ENCODE measurements at regions not wholly inside any gene's neighbourhood (a gene's known extent, or its start where the extent isn't known, plus 50 kb on each side); places are given as distances from the start of the nearest gene placed in this dataset.
"Not testable (repeated sequence)": the region's sequence is repeated elsewhere in the genome, so short reads cannot be mapped to it uniquely, and the experiment has no call there.

GRCh38 chr4:83962492-83962891 is 426.6 kb downstream of the GPAT3 start:
- H3K9me3 ChIP-seq (ENCODE audit: low read depth, low read length), result no peaks in the 10 kb centered on the region
- no peak for TF ChIP-seq POLR2AphosphoS5 (IDR thresholded peaks at IDR 0.05; ENCODE audit: borderline replicate concordance, low read depth, low read length)
- TF ChIP-seq EZH2 (IDR thresholded peaks at IDR 0.05), result no peak
- TF ChIP-seq FOXP2 (optimal IDR thresholded peaks at IDR 0.05; ENCODE audit: control extremely low read depth, extremely low read length, insufficient read depth), result no peak

GRCh38 chr4:83961575-83961974 is 425.7 kb downstream of the GPAT3 start:
- Histone ChIP-seq H3K9ac (ENCODE audit: insufficient read length) (no peak overlapping the region), H3K9me3 (ENCODE audit: low read depth, low read length) (no peaks in the 10 kb centered on the region), H3K36me3 (ENCODE audit: insufficient read depth, low read length) (no peaks in the 10 kb centered on the region), H3K4me3 (no peak overlapping the region), H3K27ac (no peak overlapping the region)
- DNase-seq (ENCODE audit: low read depth, low spot score), result no peak
- TF ChIP-seq POLR2AphosphoS5 (IDR thresholded peaks at IDR 0.05; ENCODE audit: borderline replicate concordance, low read depth, low read length) (no peak), EZH2 (IDR thresholded peaks at IDR 0.05) (no peak), FOXP2 (optimal IDR thresholded peaks at IDR 0.05; ENCODE audit: control extremely low read depth, extremely low read length, insufficient read depth) (no peak)

More at GRCh38 chr4:83962492-83962891, 426.6 kb downstream of the GPAT3 start:
- Histone ChIP-seq H3K27ac (no peak overlapping the region), H3K9ac (ENCODE audit: insufficient read length) (no peak overlapping the region), H3K4me3 (no peak overlapping the region), H3K36me3 (ENCODE audit: insufficient read depth, low read length) (no peaks in the 10 kb centered on the region)
- DNase-seq (ENCODE audit: low read depth, low spot score), result no peak

- Histone ChIP-seq H3K9ac (ENCODE audit: insufficient read length) (no peak overlapping the region), H3K4me3 (no peak overlapping the region), H3K36me3 (ENCODE audit: insufficient read depth, low read length) (no peaks in the 10 kb centered on the region), H3K9me3 (ENCODE audit: low read depth, low read length) (no peaks in the 10 kb centered on the region), H3K27ac (no peak overlapping the region)
- DNase-seq (ENCODE audit: low read depth, low spot score), result no peak
- TF ChIP-seq POLR2AphosphoS5 (IDR thresholded peaks at IDR 0.05; ENCODE audit: borderline replicate concordance, low read depth, low read length) (no peak), EZH2 (IDR thresholded peaks at IDR 0.05) (no peak)
Measured at GRCh38 chr4:83959160-83959559, 423.3 kb downstream of the GPAT3 start.

GRCh38 chr4:83947830-83948193 is 411.9 kb downstream of the GPAT3 start:
- Histone ChIP-seq H3K9me3 (ENCODE audit: low read depth, low read length) (no peaks in the 10 kb centered on the region), H3K4me3 (no peak overlapping the region), H3K36me3 (ENCODE audit: insufficient read depth, low read length) (no peaks in the 10 kb centered on the region), H3K9ac (ENCODE audit: insufficient read length) (no peak overlapping the region), H3K27ac (no peak overlapping the region)
- no peak for DNase-seq (ENCODE audit: low read depth, low spot score)
- TF ChIP-seq EZH2 (IDR thresholded peaks at IDR 0.05), result no peak
- no peak for TF ChIP-seq POLR2AphosphoS5 (IDR thresholded peaks at IDR 0.05; ENCODE audit: borderline replicate concordance, low read depth, low read length)
- no peak for TF ChIP-seq FOXP2 (optimal IDR thresholded peaks at IDR 0.05; ENCODE audit: control extremely low read depth, extremely low read length, insufficient read depth)

- no peak overlapping the region for H3K9ac ChIP-seq (ENCODE audit: insufficient read length)
- TF ChIP-seq EZH2 (IDR thresholded peaks at IDR 0.05), result no peak
- no peak for TF ChIP-seq FOXP2 (optimal IDR thresholded peaks at IDR 0.05; ENCODE audit: control extremely low read depth, extremely low read length, insufficient read depth)
- TF ChIP-seq POLR2AphosphoS5 (IDR thresholded peaks at IDR 0.05; ENCODE audit: borderline replicate concordance, low read depth, low read length), result no peak
- no peaks in the 10 kb centered on the region for H3K9me3 ChIP-seq (ENCODE audit: low read depth, low read length)
- H3K4me3 ChIP-seq, result no peak overlapping the region
- no peak for DNase-seq (ENCODE audit: low read depth, low spot score)
- H3K27ac ChIP-seq, result no peak overlapping the region
- H3K36me3 ChIP-seq (ENCODE audit: insufficient read depth, low read length), result no peaks in the 10 kb centered on the region
Measured at GRCh38 chr4:83947125-83947829, 411.4 kb downstream of the GPAT3 start.

- H3K36me3 ChIP-seq (ENCODE audit: insufficient read depth, low read length); H3K27ac ChIP-seq; H3K4me3 ChIP-seq; H3K9me3 ChIP-seq (ENCODE audit: low read depth, low read length); DNase-seq (ENCODE audit: low read depth, low spot score); H3K9ac ChIP-seq (ENCODE audit: insufficient read length): not testable (repeated sequence)
Measured at GRCh38 chr4:83943691-83944090, 407.8 kb downstream of the GPAT3 start.

- Histone ChIP-seq H3K9me3 (ENCODE audit: low read depth, low read length) (no peaks in the 10 kb centered on the region), H3K27ac (no peak overlapping the region), H3K36me3 (ENCODE audit: insufficient read depth, low read length) (no peaks in the 10 kb centered on the region), H3K4me3 (no peak overlapping the region), H3K9ac (ENCODE audit: insufficient read length) (no peak overlapping the region)
- no peak for DNase-seq (ENCODE audit: low read depth, low spot score)
- TF ChIP-seq POLR2AphosphoS5 (IDR thresholded peaks at IDR 0.05; ENCODE audit: borderline replicate concordance, low read depth, low read length) (no peak), FOXP2 (optimal IDR thresholded peaks at IDR 0.05; ENCODE audit: control extremely low read depth, extremely low read length, insufficient read depth) (no peak), EZH2 (IDR thresholded peaks at IDR 0.05) (no peak)
Measured at GRCh38 chr4:83932750-83933391, 397.0 kb downstream of the GPAT3 start.

GRCh38 chr4:83931659-83932438 is 395.9 kb downstream of the GPAT3 start:
- no peaks in the 10 kb centered on the region for H3K9me3 ChIP-seq (ENCODE audit: low read depth, low read length)
- no peak for DNase-seq (ENCODE audit: low read depth, low spot score)
- H3K4me3 ChIP-seq, result no peak overlapping the region
- H3K9ac ChIP-seq (ENCODE audit: insufficient read length), result no peak overlapping the region
- TF ChIP-seq FOXP2 (optimal IDR thresholded peaks at IDR 0.05; ENCODE audit: control extremely low read depth, extremely low read length, insufficient read depth) (no peak), EZH2 (IDR thresholded peaks at IDR 0.05) (no peak), POLR2AphosphoS5 (IDR thresholded peaks at IDR 0.05; ENCODE audit: borderline replicate concordance, low read depth, low read length) (no peak)
- H3K36me3 ChIP-seq (ENCODE audit: insufficient read depth, low read length), result no peaks in the 10 kb centered on the region
- no peak overlapping the region for H3K27ac ChIP-seq
